ENCODE measurements at regions not wholly inside any gene's neighbourhood (a gene's known extent, or its start where the extent isn't known, plus 50 kb on each side); places are given as distances from the start of the nearest gene placed in this dataset.

DNA sequence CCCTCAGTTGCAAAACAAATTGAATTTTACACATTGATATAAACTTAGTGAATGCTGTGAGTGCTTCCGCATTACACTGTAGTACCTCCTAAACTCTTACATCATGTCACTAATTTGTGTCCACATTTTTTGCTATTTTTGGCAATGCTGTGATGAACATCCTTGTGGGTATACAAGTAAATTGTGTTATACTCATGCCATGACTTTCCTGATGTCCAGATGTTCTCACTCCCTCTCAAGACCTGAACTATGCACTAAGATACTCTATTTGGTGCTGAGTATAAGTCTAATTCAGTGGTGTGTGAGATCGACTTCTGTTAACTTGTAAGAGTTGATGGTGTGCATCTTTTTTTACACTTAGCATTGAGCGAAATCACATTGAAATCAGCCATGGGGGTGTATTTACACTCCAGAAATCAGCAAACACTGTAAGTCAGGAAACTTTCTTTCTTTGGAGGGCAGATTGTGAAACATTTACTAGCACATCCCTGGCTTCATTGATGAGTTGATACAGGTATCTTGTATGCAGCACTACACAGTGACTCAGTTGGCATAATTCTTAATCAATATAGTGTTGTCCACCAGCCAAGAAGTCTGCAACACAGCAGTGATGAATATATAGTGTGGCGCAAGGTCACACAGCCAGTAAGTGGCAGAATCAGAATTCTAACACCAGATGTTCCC, 228.1 kb upstream of the RORA start:
- Histone ChIP-seq H3K4me1 (no peaks in the 10 kb centered on the region), H3K9me3 (no peaks in the 10 kb centered on the region), H3K27ac (no peak overlapping the region), H3K36me3 (no peaks in the 10 kb centered on the region), H3K27me3 (no peaks in the 10 kb centered on the region), H3K4me3 (no peak overlapping the region)
- DNase-seq: no peak
- intact Hi-C loops (cut with DNase I; ENCODE audit: low total_unique reads): no loop called here
- TF ChIP-seq, protein P1, sequence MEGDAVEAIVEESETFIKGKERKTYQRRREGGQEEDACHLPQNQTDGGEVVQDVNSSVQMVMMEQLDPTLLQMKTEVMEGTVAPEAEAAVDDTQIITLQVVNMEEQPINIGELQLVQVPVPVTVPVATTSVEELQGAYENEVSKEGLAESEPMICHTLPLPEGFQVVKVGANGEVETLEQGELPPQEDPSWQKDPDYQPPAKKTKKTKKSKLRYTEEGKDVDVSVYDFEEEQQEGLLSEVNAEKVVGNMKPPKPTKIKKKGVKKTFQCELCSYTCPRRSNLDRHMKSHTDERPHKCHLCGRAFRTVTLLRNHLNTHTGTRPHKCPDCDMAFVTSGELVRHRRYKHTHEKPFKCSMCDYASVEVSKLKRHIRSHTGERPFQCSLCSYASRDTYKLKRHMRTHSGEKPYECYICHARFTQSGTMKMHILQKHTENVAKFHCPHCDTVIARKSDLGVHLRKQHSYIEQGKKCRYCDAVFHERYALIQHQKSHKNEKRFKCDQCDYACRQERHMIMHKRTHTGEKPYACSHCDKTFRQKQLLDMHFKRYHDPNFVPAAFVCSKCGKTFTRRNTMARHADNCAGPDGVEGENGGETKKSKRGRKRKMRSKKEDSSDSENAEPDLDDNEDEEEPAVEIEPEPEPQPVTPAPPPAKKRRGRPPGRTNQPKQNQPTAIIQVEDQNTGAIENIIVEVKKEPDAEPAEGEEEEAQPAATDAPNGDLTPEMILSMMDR (IDR thresholded peaks at IDR 0.05): no peak

GRCh38 chr15:61449186-61449702, 220.1 kb upstream of the RORA start:
- no peaks in the 10 kb centered on the region for H3K36me3 ChIP-seq
- H3K9me3 ChIP-seq: no peaks in the 10 kb centered on the region
- no peaks in the 10 kb centered on the region for H3K4me1 ChIP-seq
- DNase-seq: no peak
- TF ChIP-seq, protein P1 (IDR thresholded peaks at IDR 0.05): no peak
- no peak overlapping the region for H3K4me3 ChIP-seq
- intact Hi-C loops (cut with DNase I; ENCODE audit: low total_unique reads): no loop called here
- no peak overlapping the region for H3K27ac ChIP-seq
- H3K27me3 ChIP-seq: no peaks in the 10 kb centered on the region

GRCh38 chr15:61447981-61448380, 218.9 kb upstream of the RORA start:
- H3K4me3 ChIP-seq: no peak overlapping the region
- no peak for DNase-seq
- intact Hi-C loops (cut with DNase I; ENCODE audit: low total_unique reads): no loop called here

GRCh38 chr15:61444585-61444984, 215.5 kb upstream of the RORA start:
- no peaks in the 10 kb centered on the region for H3K27me3 ChIP-seq
- intact Hi-C loops (cut with DNase I; ENCODE audit: low total_unique reads): no loop called here
- H3K9me3 ChIP-seq: no peaks in the 10 kb centered on the region
- no peak overlapping the region for H3K4me3 ChIP-seq
- H3K27ac ChIP-seq: no peak overlapping the region
- H3K36me3 ChIP-seq: no peaks in the 10 kb centered on the region
- no peak for DNase-seq
- H3K4me1 ChIP-seq: no peaks in the 10 kb centered on the region
- TF ChIP-seq, protein P1 (IDR thresholded peaks at IDR 0.05): no peak

More at GRCh38 chr15:61447981-61448380, 218.9 kb upstream of the RORA start:
- Histone ChIP-seq H3K4me1 (no peaks in the 10 kb centered on the region), H3K36me3 (no peaks in the 10 kb centered on the region), H3K27ac (no peak overlapping the region), H3K27me3 (no peaks in the 10 kb centered on the region), H3K9me3 (no peaks in the 10 kb centered on the region)
- TF ChIP-seq, protein P1 (IDR thresholded peaks at IDR 0.05): no peak

- intact Hi-C loops (cut with DNase I; ENCODE audit: low total_unique reads): no loop called here
- Histone ChIP-seq H3K4me1 (no peaks in the 10 kb centered on the region), H3K27me3 (no peaks in the 10 kb centered on the region), H3K4me3 (no peak overlapping the region), H3K36me3 (no peaks in the 10 kb centered on the region), H3K27ac (no peak overlapping the region), H3K9me3 (no peaks in the 10 kb centered on the region)
- no peak for DNase-seq
- TF ChIP-seq, protein P1 (IDR thresholded peaks at IDR 0.05): no peak
These were observed 213.7 kb upstream of the RORA start for GRCh38 chr15:61442821-61443220.

Data from tibial artery (tissue), 4 donors.